ENCODE measurements at regions not wholly inside any gene's neighbourhood (a gene's known extent, or its start where the extent isn't known, plus 50 kb on each side); places are given as distances from the start of the nearest gene placed in this dataset.

GRCh38 chr12:45540661-45541341 is 188.7 kb upstream of the ARID2 start (continued):
- TF ChIP-seq NFAT5 (CRISPR knock-in tag; IDR thresholded peaks at IDR 0.05) (no peak), ZNF513 (CRISPR knock-in tag; conservative IDR thresholded peaks at IDR 0.05) (no peak), THAP7 (CRISPR knock-in tag; IDR thresholded peaks at IDR 0.05) (no peak), GLI4 (CRISPR knock-in tag; IDR thresholded peaks at IDR 0.05; ENCODE audit: borderline replicate concordance) (no peak), CEBPB (IDR thresholded peaks at IDR 0.05; ENCODE audit: borderline replicate concordance, low read depth, low read length) (no peak), SKI (IDR thresholded peaks at IDR 0.05; ENCODE audit: partially characterized antibody) (no peak), ZSCAN20 (CRISPR knock-in tag; IDR thresholded peaks at IDR 0.05; ENCODE audit: borderline replicate concordance) (no peak), NR2F6 (IDR thresholded peaks at IDR 0.05) (no peak), NR2F6 (CRISPR knock-in tag; IDR thresholded peaks at IDR 0.05) (no peak)
